Kidney tubule cell (primary cell): ENCODE measurements at regions not wholly inside any gene's neighbourhood (a gene's known extent, or its start where the extent isn't known, plus 50 kb on each side); places are given as distances from the start of the nearest gene placed in this dataset.

ENCODE experiments used
- DNase-seq: peaks from one replicate; pipeline ENCODE4 v3.0.0-alpha.2; 2018; ENCODE audit warnings: low spot score

DNA sequence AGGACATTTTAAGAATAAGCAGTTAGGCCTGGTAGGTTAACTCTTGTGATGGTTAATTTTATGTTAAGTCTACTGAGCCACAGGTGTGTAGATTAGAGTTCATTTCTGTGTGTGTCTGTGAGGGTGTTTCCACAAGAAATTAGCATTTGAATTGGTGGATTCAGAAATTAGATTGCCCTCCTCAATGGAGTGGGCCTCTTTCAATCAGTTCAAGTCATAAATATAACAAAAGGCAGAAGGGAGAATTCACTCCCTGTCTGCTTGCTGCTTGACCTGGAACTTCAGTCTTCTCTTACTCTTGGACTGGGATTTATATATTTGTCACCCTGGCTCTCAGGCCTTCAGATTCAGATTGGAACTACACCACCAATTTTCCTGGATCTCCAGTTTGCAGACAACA, 55.3 kb upstream of the POM121L12 start:
- DNase-seq = no peak

GRCh38 chr7:52973126-52973525, 62.3 kb upstream of the POM121L12 start:
- DNase-seq = no peak

DNA sequence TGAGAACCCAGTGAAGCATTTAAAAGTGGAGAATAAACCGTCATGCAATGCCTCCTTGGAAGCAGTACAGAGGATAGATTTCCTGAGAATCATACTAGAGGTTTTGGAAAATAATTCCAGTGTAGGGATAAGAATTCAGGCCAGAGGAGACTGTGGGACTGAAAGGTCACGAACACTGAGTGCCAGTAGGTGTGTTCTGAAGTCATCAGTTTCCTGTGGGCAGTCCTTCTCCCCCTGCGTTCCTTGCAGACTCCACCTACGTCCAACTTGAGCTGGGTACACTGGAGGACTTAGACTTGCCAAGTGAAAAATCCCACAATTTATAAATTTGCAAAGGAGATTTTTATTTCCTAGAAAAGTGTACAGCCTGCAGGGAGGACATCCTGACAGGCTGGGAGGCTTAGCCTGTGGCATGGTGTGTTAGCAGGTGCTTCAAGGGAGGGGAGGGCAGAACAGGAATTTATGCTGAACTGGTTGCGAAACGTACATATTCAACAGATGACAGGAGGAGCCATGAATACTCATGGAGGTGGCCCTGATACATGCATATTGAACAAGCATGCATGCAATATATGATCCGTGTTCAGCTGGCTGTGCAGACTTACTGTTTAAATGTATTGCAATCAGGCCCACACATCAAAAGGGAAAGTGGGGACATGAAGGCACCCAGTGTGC, 72.9 kb upstream of the POM121L12 start:
- DNase-seq = peak; percentile 7

DNA sequence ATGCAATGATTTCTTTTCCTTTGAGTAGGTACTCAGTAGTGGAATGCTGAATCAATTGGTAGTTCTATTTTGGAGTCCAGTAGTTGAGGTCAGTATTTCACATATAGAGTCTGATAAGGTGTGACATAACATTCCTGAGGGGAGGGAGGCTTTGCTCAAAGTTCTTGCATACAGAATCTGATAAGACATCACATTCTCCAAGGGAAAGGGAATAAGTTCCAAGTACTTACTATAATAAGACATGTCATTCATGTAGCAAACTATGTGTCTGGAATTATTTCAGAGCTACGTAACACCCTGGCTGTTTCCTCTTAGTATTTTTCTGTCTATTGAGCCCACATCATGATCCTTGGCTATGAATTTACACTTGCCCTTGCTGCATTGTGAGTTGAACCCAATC, 74.3 kb upstream of the POM121L12 start:
- DNase-seq = no peak

GRCh38 chr7:52959878-52960660, 75.4 kb upstream of the POM121L12 start:
- DNase-seq = no peak

- DNase-seq = peak; percentile 8
Observed at GRCh38 chr7:52959336-52959735, 76.1 kb upstream of the POM121L12 start.

DNA sequence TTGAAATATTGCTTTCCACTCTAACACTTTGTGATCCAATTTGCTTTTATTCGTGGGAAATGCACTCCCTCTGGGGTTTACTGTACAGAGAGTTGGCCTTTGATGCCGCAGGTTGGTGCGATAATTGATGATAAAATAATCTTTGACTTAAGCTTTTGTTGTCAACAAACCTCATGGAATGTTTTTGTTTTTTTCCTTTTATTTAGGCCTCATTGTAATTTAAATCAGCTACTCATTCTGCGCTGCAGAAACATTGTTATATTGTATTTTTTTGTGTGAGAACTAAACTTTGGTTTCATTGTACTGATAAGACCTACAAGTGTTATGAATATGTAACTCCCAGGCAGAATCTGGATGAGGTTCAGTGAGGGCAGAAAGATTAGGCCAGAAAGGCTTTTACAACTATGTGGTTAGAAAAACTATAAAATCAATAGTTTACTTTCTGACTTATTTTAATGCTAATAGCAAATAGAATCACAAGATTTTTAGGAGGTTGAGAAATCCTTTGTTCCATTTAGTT, 76.8 kb upstream of the POM121L12 start:
- DNase-seq = no peak

GRCh38 chr7:52956379-52956915, 79.0 kb upstream of the POM121L12 start:
- peak; percentile 6 for DNase-seq

- no peak for DNase-seq
Observed at GRCh38 chr7:52955522-52955921, 79.9 kb upstream of the POM121L12 start.

GRCh38 chr7:52944921-52945320, 90.5 kb upstream of the POM121L12 start:
- DNase-seq = peak; percentile 77

DNA sequence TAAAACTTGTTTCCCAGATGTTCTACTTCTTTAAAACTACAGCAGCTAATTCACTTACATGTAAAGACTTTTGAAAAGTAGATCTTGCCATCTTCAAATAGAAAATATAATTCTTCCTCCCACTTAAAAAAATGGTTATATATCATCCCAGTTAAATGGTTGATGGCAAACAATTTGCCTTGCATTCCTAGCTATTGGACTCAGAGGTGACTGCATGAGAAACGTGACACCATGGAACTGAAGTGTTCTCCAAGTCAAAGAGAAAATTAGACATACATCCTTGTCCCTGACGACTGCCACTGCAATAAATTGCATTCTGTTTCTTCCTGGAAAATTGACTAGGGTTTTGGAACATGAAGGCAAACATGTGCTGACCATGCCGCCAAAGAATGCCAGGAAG, 95.0 kb upstream of the POM121L12 start:
- peak; percentile 60 for DNase-seq

- no peak for DNase-seq
Observed at GRCh38 chr7:52938455-52939133, 96.8 kb upstream of the POM121L12 start.

DNA sequence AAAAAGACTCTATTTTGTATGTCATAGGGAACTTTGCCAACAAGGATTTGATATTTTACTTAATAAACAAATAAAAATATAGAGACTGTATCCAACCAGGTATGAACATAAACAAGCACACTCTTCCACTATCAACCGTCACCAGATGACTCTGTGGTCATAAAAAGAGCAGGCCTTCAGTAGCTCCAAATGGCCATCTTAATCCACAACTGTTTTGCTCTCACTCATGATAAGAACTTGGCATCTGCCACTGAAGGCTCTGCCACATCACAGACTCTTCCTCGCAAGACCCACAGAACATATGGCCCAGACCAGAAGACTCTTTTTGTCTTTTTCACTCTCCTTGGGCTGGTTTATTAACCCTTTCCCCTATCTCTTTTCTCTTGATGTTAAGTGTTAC, 98.7 kb upstream of the POM121L12 start:
- no peak for DNase-seq

DNA sequence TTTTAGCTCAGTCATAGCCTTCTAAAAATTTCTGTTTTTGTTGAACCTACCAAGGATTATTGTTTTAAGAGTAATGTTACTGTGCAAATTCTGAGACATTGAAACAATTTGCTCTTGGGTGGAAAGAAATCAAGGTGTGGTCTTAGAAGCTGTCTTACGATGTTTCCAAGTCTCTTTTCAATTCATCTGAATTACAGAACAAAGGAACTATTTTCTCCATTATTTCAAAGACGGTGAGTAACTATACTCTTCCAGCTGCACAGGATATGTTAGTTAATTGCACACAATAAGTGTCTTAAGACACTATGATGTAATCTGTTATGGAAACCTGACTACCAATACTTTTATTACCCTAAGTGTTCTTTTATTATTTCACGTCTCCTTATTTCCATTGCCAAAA, 106.8 kb upstream of the POM121L12 start:
- DNase-seq = peak; percentile 27

DNA sequence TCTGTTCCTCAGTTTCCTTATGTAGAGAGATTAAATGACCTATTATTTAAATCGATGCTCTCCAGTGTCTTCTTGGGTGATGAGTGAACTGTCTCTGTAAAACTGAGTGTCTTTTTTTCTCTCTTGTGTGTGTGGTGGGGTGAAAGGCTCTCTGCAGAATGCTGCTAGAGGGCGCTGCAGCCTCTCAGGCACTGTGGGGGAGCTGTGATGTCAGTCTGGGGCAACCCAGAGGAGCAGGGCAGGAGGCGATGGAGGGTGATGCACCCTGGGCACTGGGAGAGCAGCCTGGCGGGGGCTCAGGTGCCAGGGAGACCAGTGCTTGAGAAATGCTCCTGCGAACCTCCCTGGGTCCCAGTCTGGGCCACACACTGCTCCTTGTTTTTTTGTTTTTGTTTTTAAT, 110.1 kb upstream of the POM121L12 start:
- DNase-seq = no peak

- DNase-seq = no peak
Observed at GRCh38 chr7:52920977-52921376, 114.5 kb upstream of the POM121L12 start.

DNA sequence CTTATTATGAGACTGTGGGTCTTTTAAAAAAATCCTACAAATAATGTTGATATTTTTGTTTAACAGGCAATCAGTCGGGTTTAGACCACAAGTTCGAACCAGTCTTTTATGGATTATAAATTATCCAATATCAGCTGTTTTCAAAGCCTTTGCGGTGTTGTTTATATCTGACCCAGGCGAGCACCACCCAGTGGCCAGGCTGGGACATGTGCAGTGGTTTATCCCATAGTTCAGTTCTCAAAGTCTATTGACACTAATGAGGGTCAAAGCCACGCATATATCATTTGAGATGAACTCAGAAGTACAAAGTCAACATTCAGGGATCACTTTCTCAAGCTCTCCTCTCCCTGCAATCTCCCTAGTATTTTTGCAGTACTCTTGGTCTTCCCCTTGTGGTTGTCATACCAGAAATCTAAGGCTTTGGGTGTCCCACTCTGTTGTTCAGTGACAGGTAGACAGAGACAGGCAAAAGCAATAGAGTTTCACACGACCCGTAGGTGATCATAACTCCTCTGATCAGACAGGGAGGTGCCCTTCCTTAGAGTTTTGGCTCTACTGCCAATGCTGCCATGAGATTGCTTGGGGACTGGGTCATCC, 117.4 kb upstream of the POM121L12 start:
- DNase-seq = peak; percentile 32

DNA sequence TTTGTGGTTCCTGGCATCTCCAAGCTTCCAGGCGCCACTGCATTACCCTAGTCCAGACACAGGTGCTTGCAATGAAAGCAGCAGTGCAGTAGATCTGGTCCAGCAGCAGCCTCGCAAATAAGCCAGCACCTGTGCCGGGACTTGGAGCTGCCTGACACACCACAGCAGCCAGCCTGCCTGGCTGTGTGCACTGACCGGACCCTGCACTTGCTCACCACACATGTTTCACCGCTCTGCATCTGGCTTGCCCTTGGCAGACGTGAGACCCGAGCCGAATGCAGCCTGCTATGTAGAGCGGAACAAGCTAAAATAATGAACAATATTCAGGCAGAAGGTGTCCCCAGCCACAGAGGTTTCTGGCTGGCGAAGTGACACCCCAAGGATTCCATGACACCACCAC, 123.6 kb upstream of the POM121L12 start:
- DNase-seq = no peak

GRCh38 chr7:52911326-52911725, 124.1 kb upstream of the POM121L12 start:
- DNase-seq = no peak

DNA sequence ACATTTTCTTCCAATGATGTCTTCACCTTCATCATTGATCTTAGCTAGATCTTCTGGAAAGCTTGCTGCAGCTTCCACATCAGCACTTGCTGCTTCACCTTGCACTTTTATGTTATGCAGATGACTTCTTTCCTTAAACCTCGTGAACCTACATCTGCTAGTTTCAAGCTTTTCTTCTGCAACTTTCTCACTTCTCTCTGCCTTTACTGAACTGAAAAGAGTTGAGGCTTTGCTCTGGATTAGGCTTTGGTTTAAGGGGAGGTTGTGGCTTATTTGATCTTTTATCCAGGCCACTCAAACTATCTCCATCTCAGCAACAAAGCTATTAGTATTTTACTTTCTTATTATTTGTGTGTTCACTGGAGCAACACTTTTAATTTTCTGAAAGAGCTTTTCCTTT, 125.5 kb upstream of the POM121L12 start:
- DNase-seq = no peak

- no peak for DNase-seq
Observed at GRCh38 chr7:52909131-52909530, 126.3 kb upstream of the POM121L12 start.

DNA sequence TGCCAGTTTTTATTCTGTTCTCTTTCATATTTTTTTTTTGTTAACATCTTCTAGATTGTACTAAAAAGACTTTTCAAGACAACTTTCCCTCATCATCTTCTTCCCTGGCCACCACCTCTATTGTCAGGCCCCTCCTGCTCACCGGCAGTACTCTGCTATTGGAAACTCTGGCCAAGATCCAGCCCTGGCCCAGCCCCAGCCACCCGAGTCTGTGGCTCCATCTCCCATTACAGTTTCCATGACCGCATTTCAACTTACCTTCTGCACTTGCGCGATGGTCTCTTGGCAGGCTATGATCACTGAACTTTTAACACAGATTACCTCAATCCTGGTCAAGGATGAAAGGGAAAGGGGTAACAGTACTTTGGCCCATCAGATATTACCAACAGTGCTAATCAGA, 137.7 kb upstream of the POM121L12 start:
- no peak for DNase-seq
